AG08396 (cell line): ENCODE measurements at regions not wholly inside any gene's neighbourhood (a gene's known extent, or its start where the extent isn't known, plus 50 kb on each side); places are given as distances from the start of the nearest gene placed in this dataset.

Experiments used
- DNase-seq: peaks from one replicate; pipeline ENCODE4 v3.0.0; 2012; ENCODE audit warnings: low spot score, mixed read lengths

- DNase-seq, result no peak
Measured at GRCh38 chr10:131691481-131692090, 209.2 kb upstream of the PPP2R2D start.

GRCh38 chr10:131692176-131692575 lies 208.6 kb upstream of the PPP2R2D start:
- DNase-seq, result no peak

DNA sequence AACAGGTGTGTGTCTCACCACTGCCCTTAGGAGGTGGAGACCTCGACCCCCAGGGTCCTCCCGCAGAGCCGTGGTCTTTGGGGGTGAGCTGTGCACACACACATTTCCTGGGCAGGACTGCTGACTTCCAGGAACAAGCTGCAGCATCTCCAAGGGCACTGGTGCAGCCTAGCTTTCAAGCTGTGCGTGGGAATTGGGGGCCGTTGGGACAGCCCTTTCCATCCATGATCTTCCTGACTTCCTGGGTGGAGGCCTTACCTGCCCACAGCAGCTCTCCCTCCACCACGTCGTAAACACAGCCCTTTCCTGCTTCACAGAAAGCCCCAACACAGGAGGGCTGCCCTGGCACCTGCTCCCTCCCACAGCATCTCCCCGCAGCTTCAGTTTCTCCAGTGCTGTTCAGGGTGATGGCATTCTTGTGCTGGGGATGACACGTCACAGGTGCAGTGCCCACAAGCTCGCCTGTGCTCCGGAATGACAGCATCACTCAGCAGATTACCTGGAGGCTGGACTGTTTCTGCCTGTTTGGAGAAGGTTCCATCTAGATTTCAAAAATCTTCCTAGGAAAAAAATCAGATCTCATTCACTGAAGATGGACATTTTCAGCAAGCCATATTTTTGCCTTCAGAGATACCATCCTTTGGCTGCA lies 208.0 kb upstream of the PPP2R2D start:
- no peak for DNase-seq

GRCh38 chr10:131693766-131694165 lies 207.0 kb upstream of the PPP2R2D start:
- no peak for DNase-seq

- no peak for DNase-seq
Measured at GRCh38 chr10:131694168-131694780, 206.5 kb upstream of the PPP2R2D start.

- no peak for DNase-seq
Measured at GRCh38 chr10:131694781-131695495, 205.9 kb upstream of the PPP2R2D start.

GRCh38 chr10:131695496-131696165 lies 205.2 kb upstream of the PPP2R2D start:
- no peak for DNase-seq

DNA sequence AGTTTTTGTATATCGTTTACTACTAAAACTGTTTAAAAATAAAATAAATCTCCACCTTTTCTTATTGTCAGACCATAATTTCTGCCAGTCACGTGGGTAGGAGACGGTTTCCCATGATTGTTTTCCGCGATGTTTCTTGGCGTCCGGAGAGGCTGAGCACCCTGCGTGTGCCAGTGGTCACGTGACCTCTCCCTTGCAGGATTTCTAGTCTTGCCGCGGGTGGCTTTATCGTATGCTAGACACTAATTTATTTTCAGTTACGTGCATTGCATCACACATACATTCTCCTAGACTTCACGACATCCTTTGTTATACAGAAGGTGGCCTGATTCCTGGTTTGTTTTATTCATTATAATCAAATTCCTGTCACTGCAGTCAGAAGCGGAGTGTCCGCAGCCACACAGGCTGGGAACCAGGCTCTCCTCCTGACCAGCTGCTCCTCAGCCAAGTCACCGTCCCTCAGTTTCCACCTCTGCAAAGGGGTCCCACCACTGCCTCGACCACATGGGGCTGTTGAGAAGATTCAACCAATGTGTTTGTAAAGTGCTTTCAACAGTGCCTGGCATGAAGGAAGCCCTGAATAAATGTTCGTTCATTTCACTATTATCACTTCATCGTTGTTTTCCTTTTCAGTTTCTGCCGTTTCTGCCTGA lies 203.2 kb upstream of the PPP2R2D start:
- DNase-seq, result no peak

DNA sequence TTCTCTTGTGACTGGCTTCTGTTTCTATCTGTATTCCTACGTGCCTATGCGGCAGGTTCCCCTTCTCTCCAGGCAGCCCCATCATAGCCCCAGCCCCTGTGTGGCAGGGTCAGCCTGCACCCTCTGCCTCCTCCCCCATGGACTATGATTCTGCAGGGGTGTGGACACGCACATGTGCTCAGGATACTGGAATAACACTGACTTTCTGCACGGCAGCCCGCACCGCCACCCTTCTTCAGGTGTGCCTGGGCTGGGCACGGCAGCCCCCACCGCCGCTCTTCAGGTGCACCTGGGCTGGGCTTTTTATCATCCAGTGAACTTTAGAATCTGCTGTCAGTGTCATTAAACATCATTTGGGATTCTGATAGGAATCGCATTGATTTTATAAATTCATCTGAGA lies 202.6 kb upstream of the PPP2R2D start:
- DNase-seq, result no peak

GRCh38 chr10:131698986-131699385 lies 201.8 kb upstream of the PPP2R2D start:
- no peak for DNase-seq

GRCh38 chr10:131700032-131700431 lies 200.8 kb upstream of the PPP2R2D start:
- no peak for DNase-seq

GRCh38 chr10:131700506-131700905 lies 200.3 kb upstream of the PPP2R2D start:
- DNase-seq, result no peak

DNA sequence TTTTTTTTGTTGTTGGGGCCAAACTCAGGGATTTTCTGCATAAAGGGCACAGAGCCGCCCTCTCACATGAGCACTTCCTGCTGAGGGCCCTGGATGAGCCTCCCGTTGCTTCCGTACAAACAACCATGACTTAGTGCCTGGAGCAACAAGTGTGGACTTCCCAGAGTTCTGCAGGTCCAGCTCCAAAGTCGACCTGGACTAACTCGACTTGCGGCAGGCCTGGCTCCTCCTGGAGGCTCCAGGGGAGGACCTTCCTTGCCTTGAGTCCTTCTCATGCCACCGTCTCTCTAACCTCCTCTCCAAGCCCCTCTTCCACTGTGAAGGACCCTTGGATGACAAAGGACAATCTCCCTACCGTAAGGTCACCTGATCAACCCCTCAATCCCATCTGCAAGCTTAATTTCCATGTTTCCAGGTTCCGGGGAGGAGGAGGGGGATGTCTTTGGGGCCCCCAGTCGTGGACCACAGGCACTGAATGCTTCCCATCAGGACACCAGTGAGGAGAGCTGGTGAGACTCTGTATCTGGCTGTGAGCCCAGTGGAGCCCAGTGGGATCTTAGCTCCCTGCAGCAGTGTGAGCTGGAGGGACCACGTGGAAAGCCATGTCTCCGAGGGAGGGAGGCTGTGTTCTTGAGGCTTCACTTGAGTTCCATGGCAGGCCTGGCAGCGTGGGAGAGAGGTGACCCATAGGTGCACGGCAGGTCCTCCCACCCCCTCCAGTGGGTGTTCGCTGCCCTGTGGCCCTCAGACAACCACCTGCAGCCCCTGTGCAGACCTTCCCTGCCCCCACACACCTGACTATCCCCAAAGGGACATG lies 199.5 kb upstream of the PPP2R2D start:
- DNase-seq, result no peak

DNA sequence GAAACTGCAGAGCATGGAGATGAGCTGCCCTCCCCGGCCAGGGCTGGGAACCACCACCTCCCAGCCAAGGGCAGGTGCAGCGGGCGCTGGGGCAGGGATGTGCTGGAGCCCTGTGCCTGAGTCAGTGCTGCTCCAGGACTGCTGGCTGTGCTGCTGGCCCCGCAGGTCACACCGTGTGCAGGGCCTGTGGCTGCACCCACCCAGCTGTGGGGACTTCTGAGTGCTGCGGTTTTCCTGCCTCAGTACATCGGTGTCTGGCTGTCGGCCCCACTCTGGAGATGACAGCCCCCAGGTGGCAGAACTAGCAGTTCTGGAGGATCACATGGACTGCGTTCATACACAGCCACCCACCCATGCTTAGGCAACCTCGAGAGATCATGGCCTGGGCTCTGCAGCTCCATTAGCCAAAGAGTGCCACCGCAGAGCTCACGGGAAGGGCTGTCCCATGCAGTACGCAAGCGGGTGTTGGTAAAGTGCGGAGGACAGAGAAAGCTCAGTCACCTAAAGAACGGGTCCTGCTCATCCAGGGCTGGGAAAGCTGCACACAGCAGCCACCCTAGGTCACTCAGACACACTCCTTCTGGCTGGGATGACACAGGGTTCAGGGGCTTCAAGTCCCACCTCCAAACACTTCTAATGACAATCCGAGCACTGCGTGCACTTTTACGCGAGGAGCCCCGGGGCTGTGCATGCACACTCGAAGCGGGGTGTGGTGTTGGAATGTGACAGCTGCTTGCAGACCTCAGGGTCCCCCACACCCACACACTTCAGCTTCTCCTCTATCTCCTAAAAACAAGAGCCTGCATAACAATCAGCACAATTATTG lies 198.1 kb upstream of the PPP2R2D start:
- no peak for DNase-seq

DNA sequence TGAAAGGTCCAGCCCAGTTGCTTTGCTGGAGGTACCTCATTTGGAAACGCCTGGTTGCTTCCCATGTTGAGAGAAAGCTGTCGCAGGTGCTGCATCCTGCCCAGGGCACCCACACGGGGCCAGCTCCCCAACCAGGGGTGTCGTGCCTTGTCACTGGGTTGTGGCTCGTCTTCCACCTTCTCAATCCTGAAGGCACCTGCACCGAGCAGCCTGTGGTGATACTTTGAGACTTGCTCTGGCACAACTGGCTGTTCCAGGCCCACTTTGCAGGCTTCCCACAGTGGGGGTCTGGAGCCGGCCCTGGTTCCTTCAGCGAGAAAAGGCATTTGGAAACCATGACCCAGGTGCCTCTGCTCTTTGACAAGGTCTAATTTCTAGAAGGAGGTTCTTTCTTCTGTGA lies 197.3 kb upstream of the PPP2R2D start:
- no peak for DNase-seq

DNA sequence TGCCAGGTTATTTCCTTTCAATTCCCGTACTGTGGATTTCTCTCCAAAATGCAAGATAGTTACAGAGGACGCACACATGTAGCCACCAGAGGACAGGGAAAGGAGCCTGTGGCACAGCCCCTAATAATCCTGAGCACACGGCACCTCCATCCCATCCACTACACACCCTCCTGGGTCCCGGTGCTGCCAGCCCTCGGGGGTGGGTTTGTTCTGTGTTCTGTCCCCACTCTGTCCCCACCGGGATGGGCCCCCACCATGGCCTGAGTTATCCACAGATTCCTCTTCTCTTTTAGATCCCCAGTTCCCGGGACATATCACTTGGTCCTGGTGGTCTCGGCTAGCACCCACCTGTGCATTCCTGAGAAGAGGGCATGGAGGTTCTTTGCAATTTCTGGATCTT lies 196.9 kb upstream of the PPP2R2D start:
- DNase-seq, result no peak

- DNase-seq, result no peak
Measured at GRCh38 chr10:131706476-131706875, 194.3 kb upstream of the PPP2R2D start.

DNA sequence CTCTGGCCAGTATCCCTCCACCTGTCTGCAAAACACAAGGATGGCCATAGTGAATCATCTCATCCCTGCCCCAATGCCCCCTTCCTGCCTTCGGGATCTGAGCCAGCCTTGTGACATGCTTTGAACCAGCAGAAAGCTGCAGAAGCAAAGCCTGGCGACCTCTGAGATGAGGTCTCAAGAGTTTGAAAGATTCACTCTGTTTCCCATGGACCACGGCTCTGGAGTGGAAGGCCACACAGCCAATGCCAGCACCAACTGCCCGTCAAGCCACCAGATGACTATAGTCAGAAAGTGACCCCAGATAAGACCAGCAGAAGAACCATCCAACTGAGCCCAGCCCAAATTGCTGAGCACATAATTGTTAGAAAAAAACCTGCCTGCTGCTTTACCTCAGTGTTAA lies 193.9 kb upstream of the PPP2R2D start:
- DNase-seq, result no peak

DNA sequence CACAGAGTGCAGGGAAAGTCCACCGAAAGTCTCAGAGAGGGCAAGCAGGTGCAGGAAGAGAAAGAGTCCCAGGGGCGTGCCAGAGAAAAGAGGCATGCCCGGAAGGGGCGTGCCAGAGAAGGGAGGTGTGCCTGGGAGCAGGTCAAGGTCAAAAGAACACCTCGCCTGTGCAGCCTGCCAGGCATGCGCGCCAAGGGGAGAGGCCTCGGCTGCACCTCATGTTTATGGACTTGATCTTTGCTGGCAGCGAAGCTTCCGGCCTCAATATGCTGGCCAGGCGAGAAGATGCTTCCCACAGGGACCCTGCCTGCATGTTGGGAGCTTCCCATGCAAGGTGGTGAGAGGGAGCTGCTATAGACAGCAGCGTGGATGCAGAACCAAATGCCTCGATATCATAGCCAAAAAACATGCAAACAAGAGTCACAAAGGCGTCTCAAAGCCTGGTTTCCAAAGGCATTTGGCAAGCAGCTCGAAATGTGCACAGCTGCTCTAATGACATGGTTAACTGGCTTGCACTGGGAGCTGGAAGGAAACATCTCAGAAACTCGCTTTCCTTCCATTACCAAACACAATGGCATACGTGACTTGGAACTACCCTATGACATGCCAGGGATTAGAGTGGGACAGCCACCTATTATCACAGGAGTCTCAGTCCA lies 192.5 kb upstream of the PPP2R2D start:
- no peak for DNase-seq
